HepG2 (cell line): ENCODE measurements at regions not wholly inside any gene's neighbourhood (a gene's known extent, or its start where the extent isn't known, plus 50 kb on each side); places are given as distances from the start of the nearest gene placed in this dataset.
A peak's percentile ranks its signal among the peaks of the same experiment; 100 is the strongest.

ENCODE experiments used
- NR2C2 ChIP-seq: sonication (generic); formaldehyde crosslinking; IDR thresholded peaks from 2 replicates; pipeline ENCODE4 v1.4.0; 2020; ENCODE audit warnings: missing genetic modification reagents, mild to moderate bottlenecking, moderate library complexity, borderline replicate concordance
- RAD21 ChIP-seq: fragments of 450-650 bp; formaldehyde crosslinking; IDR thresholded peaks from 2 replicates; pipeline ENCODE4 v1.5.0; 2020; ENCODE audit warnings: mild to moderate bottlenecking
- ZBTB40 ChIP-seq, 2 experiments: fragments of 450-650 bp in 1 of 2; sonication (generic) in 1 of 2; formaldehyde crosslinking in 1 of 2; IDR thresholded peaks; 2 replicates each; pipeline versions ENCODE4 v1.6.1 to v1.8.0; 2016 to 2022; ENCODE audit warnings: antibody characterized with exemption in 1 of 2, mild to moderate bottlenecking in 1 of 2, missing genetic modification reagents in 1 of 2

- TF ChIP-seq ZBTB40 (IDR thresholded peaks at IDR 0.05) (no peak), ZBTB40 (CRISPR knock-in tag; IDR thresholded peaks at IDR 0.05) (no peak), NR2C2 (CRISPR knock-in tag) (peak; percentile 68), RAD21 (CRISPR knock-in tag) (peak; percentile 74; the same call in 1 of the 2 replicates)
- TF ChIP-seq, all 625 proteins: peak for 21
Observed at GRCh38 chr7:135801045-135801693, 52.6 kb upstream of the FAM180A start (continued).
